SU-DHL-6 (cell line): ENCODE measurements at regions not wholly inside any gene's neighbourhood (a gene's known extent, or its start where the extent isn't known, plus 50 kb on each side); places are given as distances from the start of the nearest gene placed in this dataset.

Experiments used
- EZH2phosphoT487 ChIP-seq: fragments of 200-600 bp; sonication (generic), shearing (Covaris generic); conservative IDR thresholded peaks from 2 replicates; pipeline ENCODE4 v1.6.1; 2018; ENCODE audit warnings: mild to moderate bottlenecking, antibody characterized with exemption, low read length, moderate library complexity, mixed read lengths
- TF ChIP-seq, protein P1 (sequence below): fragments of 200-600 bp; sonication (generic); IDR thresholded peaks from one replicate; pipeline ENCODE4 v1.5.1; 2017; ENCODE audit warnings: antibody characterized with exemption, mild to moderate bottlenecking, low read length, moderate library complexity; ENCODE audit not compliant: insufficient read depth, poor library complexity, severe bottlenecking

DNA sequence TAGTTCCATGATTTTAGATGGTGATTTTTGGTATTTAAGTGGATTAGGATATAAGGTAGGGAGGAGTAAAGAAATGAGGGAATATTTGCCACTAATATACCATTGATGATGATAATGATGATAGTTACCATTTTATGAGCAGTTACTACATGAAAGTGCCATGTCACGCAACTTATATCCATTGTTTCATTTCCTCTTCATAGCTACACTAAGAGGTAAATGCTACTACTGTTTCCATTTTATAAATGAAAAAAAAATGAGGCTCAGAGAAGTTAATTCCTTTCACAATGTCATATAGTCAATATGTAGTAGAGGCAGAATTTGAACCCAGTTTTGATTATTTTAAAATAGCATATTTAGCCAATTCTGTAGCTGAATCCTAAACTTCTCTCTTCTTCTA, 112.2 kb upstream of the ADRA1B start:
- TF ChIP-seq, protein P1, sequence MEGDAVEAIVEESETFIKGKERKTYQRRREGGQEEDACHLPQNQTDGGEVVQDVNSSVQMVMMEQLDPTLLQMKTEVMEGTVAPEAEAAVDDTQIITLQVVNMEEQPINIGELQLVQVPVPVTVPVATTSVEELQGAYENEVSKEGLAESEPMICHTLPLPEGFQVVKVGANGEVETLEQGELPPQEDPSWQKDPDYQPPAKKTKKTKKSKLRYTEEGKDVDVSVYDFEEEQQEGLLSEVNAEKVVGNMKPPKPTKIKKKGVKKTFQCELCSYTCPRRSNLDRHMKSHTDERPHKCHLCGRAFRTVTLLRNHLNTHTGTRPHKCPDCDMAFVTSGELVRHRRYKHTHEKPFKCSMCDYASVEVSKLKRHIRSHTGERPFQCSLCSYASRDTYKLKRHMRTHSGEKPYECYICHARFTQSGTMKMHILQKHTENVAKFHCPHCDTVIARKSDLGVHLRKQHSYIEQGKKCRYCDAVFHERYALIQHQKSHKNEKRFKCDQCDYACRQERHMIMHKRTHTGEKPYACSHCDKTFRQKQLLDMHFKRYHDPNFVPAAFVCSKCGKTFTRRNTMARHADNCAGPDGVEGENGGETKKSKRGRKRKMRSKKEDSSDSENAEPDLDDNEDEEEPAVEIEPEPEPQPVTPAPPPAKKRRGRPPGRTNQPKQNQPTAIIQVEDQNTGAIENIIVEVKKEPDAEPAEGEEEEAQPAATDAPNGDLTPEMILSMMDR: no peak
- TF ChIP-seq EZH2phosphoT487: no peak
